ENCODE measurements at regions not wholly inside any gene's neighbourhood (a gene's known extent, or its start where the extent isn't known, plus 50 kb on each side); places are given as distances from the start of the nearest gene placed in this dataset.

- no peaks in the 10 kb centered on the region for H3K9me3 ChIP-seq (ENCODE audit: control extremely low read depth in 1 of 5, control insufficient read depth in 4 of 5, insufficient read depth in 2 of 5, low read depth in 1 of 5, low read length in 4 of 5)
- WGBS (ENCODE audit: insufficient coverage) = 93% methylated on average over 3 of the region's 8 CpGs
- DNase-seq = no peak
- H3K27me3 ChIP-seq (replicated peaks in 2 of 5; ENCODE audit: control insufficient read depth in 4 of 5, insufficient read depth in 5 of 5, low read length in 4 of 5) = peaks cover 0 to 4% (median 0%) of the 10 kb centered on the region in 5 experiments
- H3K27ac ChIP-seq (ENCODE audit: insufficient read depth in 1 of 2, low read depth in 1 of 2, low read length in 2 of 2, poor library complexity in 1 of 2, severe bottlenecking in 2 of 2) = no peak overlapping the region
- no peaks in the 10 kb centered on the region for H3K4me1 ChIP-seq (ENCODE audit: control extremely low read depth in 1 of 4, control insufficient read depth in 4 of 4, insufficient read depth in 4 of 4, low read length in 3 of 4)
- no peaks in the 10 kb centered on the region for H3K36me3 ChIP-seq (ENCODE audit: control insufficient read depth in 4 of 4, insufficient read depth in 4 of 4, low read length in 3 of 4)
- POLR2A ChIA-PET = no interaction called here
- H3K4me3 ChIP-seq (ENCODE audit: control insufficient read depth in 1 of 7, extremely low read depth in 1 of 7, insufficient read depth in 4 of 7, low read depth in 2 of 7, low read length in 6 of 7) = no peak overlapping the region
- CTCF ChIA-PET = no interaction called here
Measured at GRCh38 chr20:60888771-60889170, 363.3 kb upstream of the CDH4 start.

- ChIA-PET POLR2A (no interaction called here), CTCF (no interaction called here)
- H3K27ac ChIP-seq (ENCODE audit: insufficient read depth in 1 of 2, low read depth in 1 of 2, low read length in 2 of 2, poor library complexity in 1 of 2, severe bottlenecking in 2 of 2) = no peak overlapping the region
- H3K9me3 ChIP-seq (ENCODE audit: control extremely low read depth in 1 of 5, control insufficient read depth in 4 of 5, insufficient read depth in 2 of 5, low read depth in 1 of 5, low read length in 4 of 5) = no peaks in the 10 kb centered on the region
- H3K4me1 ChIP-seq (ENCODE audit: control extremely low read depth in 1 of 4, control insufficient read depth in 4 of 4, insufficient read depth in 4 of 4, low read length in 3 of 4) = no peaks in the 10 kb centered on the region
- no peak for DNase-seq
- no peaks in the 10 kb centered on the region for H3K36me3 ChIP-seq (ENCODE audit: control insufficient read depth in 4 of 4, insufficient read depth in 4 of 4, low read length in 3 of 4)
- H3K4me3 ChIP-seq (ENCODE audit: control insufficient read depth in 1 of 7, extremely low read depth in 1 of 7, insufficient read depth in 4 of 7, low read depth in 2 of 7, low read length in 6 of 7) = no peak overlapping the region
- WGBS (ENCODE audit: insufficient coverage) = 94% methylated on average over 2 of the region's 3 CpGs
- peaks cover 0 to 2% (median 0%) of the 10 kb centered on the region in 5 experiments for H3K27me3 ChIP-seq (replicated peaks in 2 of 5; ENCODE audit: control insufficient read depth in 4 of 5, insufficient read depth in 5 of 5, low read length in 4 of 5)
Measured at GRCh38 chr20:60892095-60892813, 359.8 kb upstream of the CDH4 start.

GRCh38 chr20:60894091-60894490, 358.0 kb upstream of the CDH4 start:
- Histone ChIP-seq H3K36me3 (ENCODE audit: control insufficient read depth in 4 of 4, insufficient read depth in 4 of 4, low read length in 3 of 4) (no peaks in the 10 kb centered on the region), H3K4me3 (ENCODE audit: control insufficient read depth in 1 of 7, extremely low read depth in 1 of 7, insufficient read depth in 4 of 7, low read depth in 2 of 7, low read length in 6 of 7) (no peak overlapping the region), H3K4me1 (ENCODE audit: control extremely low read depth in 1 of 4, control insufficient read depth in 4 of 4, insufficient read depth in 4 of 4, low read length in 3 of 4) (no peaks in the 10 kb centered on the region), H3K9me3 (ENCODE audit: control extremely low read depth in 1 of 5, control insufficient read depth in 4 of 5, insufficient read depth in 2 of 5, low read depth in 1 of 5, low read length in 4 of 5) (no peaks in the 10 kb centered on the region), H3K27me3 (replicated peaks in 2 of 5; ENCODE audit: control insufficient read depth in 4 of 5, insufficient read depth in 5 of 5, low read length in 4 of 5) (no peaks in the 10 kb centered on the region), H3K27ac (ENCODE audit: insufficient read depth in 1 of 2, low read depth in 1 of 2, low read length in 2 of 2, poor library complexity in 1 of 2, severe bottlenecking in 2 of 2) (no peak overlapping the region)
- ChIA-PET CTCF (interaction anchor here (1.1 kb wide), 1 partner anchor 42 kb away, joined by 4 read pairs; no protein-coding TSS in a partner anchor), POLR2A (no interaction called here)
- WGBS (ENCODE audit: insufficient coverage) = 100% methylated on average over 4 of the region's 5 CpGs
- DNase-seq = no peak

- ChIA-PET CTCF (no interaction called here), POLR2A (no interaction called here)
- no peak for DNase-seq
- Histone ChIP-seq H3K27me3 (replicated peaks in 2 of 5; ENCODE audit: control insufficient read depth in 4 of 5, insufficient read depth in 5 of 5, low read length in 4 of 5) (no peaks in the 10 kb centered on the region), H3K4me1 (ENCODE audit: control extremely low read depth in 1 of 4, control insufficient read depth in 4 of 4, insufficient read depth in 4 of 4, low read length in 3 of 4) (no peaks in the 10 kb centered on the region), H3K4me3 (ENCODE audit: control insufficient read depth in 1 of 7, extremely low read depth in 1 of 7, insufficient read depth in 4 of 7, low read depth in 2 of 7, low read length in 6 of 7) (no peak overlapping the region), H3K27ac (ENCODE audit: insufficient read depth in 1 of 2, low read depth in 1 of 2, low read length in 2 of 2, poor library complexity in 1 of 2, severe bottlenecking in 2 of 2) (no peak overlapping the region), H3K36me3 (ENCODE audit: control insufficient read depth in 4 of 4, insufficient read depth in 4 of 4, low read length in 3 of 4) (no peaks in the 10 kb centered on the region), H3K9me3 (ENCODE audit: control extremely low read depth in 1 of 5, control insufficient read depth in 4 of 5, insufficient read depth in 2 of 5, low read depth in 1 of 5, low read length in 4 of 5) (no peaks in the 10 kb centered on the region)
- 88% methylated on average over 5 of the region's 5 CpGs for WGBS (ENCODE audit: insufficient coverage)
Measured at GRCh38 chr20:60895363-60896079, 356.5 kb upstream of the CDH4 start.

- Histone ChIP-seq H3K4me3 (ENCODE audit: control insufficient read depth in 1 of 7, extremely low read depth in 1 of 7, insufficient read depth in 4 of 7, low read depth in 2 of 7, low read length in 6 of 7) (no peak overlapping the region), H3K9me3 (ENCODE audit: control extremely low read depth in 1 of 5, control insufficient read depth in 4 of 5, insufficient read depth in 2 of 5, low read depth in 1 of 5, low read length in 4 of 5) (peaks cover 0 to 13% (median 0%) of the 10 kb centered on the region in 5 experiments), H3K4me1 (ENCODE audit: control extremely low read depth in 1 of 4, control insufficient read depth in 4 of 4, insufficient read depth in 4 of 4, low read length in 3 of 4) (no peaks in the 10 kb centered on the region), H3K27me3 (replicated peaks in 2 of 5; ENCODE audit: control insufficient read depth in 4 of 5, insufficient read depth in 5 of 5, low read length in 4 of 5) (peaks cover 0 to 3% (median 0%) of the 10 kb centered on the region in 5 experiments), H3K36me3 (ENCODE audit: control insufficient read depth in 4 of 4, insufficient read depth in 4 of 4, low read length in 3 of 4) (no peaks in the 10 kb centered on the region), H3K27ac (ENCODE audit: insufficient read depth in 1 of 2, low read depth in 1 of 2, low read length in 2 of 2, poor library complexity in 1 of 2, severe bottlenecking in 2 of 2) (no peak overlapping the region)
- 49% methylated on average over 2 of the region's 2 CpGs for WGBS (ENCODE audit: insufficient coverage)
- ChIA-PET CTCF (no interaction called here), POLR2A (no interaction called here)
- no peak for DNase-seq
Measured at GRCh38 chr20:60897976-60898375, 354.1 kb upstream of the CDH4 start.

GRCh38 chr20:60899320-60899719, 352.7 kb upstream of the CDH4 start:
- CTCF ChIA-PET = no interaction called here
- WGBS (ENCODE audit: insufficient coverage) = 78% methylated on average over 2 of the region's 2 CpGs
- no peak for DNase-seq
- H3K4me1 ChIP-seq (ENCODE audit: control extremely low read depth in 1 of 4, control insufficient read depth in 4 of 4, insufficient read depth in 4 of 4, low read length in 3 of 4) = no peaks in the 10 kb centered on the region
- no peaks in the 10 kb centered on the region for H3K36me3 ChIP-seq (ENCODE audit: control insufficient read depth in 4 of 4, insufficient read depth in 4 of 4, low read length in 3 of 4)
- no peak overlapping the region for H3K27ac ChIP-seq (ENCODE audit: insufficient read depth in 1 of 2, low read depth in 1 of 2, low read length in 2 of 2, poor library complexity in 1 of 2, severe bottlenecking in 2 of 2)
- POLR2A ChIA-PET = no interaction called here
- H3K9me3 ChIP-seq (ENCODE audit: control extremely low read depth in 1 of 5, control insufficient read depth in 4 of 5, insufficient read depth in 2 of 5, low read depth in 1 of 5, low read length in 4 of 5) = peaks cover 0 to 13% (median 0%) of the 10 kb centered on the region in 5 experiments
- H3K4me3 ChIP-seq (ENCODE audit: control insufficient read depth in 1 of 7, extremely low read depth in 1 of 7, insufficient read depth in 4 of 7, low read depth in 2 of 7, low read length in 6 of 7) = no peak overlapping the region
- H3K27me3 ChIP-seq (replicated peaks in 2 of 5; ENCODE audit: control insufficient read depth in 4 of 5, insufficient read depth in 5 of 5, low read length in 4 of 5) = peaks cover 0 to 3% (median 0%) of the 10 kb centered on the region in 5 experiments

DNA sequence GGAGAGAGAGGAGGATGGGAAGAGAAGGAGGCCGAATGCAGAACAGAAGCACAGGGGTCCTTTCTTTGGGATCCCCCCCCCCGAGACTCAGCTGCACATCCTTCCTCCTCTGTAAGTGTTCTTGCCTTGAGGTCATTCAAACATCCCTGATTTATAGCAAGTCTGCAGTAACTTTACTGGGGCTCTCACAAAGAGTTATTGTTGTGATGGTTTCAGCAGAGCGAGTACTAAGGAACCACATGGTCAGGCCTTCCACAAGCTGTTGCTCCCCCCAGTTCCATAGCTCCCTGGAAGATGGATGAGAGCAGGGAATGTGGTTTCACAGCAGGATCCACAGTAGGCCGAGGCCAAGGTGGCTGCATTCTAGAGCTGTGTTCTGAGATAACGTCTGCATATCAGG, 351.4 kb upstream of the CDH4 start:
- Histone ChIP-seq H3K27ac (ENCODE audit: insufficient read depth in 1 of 2, low read depth in 1 of 2, low read length in 2 of 2, poor library complexity in 1 of 2, severe bottlenecking in 2 of 2) (no peak overlapping the region), H3K4me3 (ENCODE audit: control insufficient read depth in 1 of 7, extremely low read depth in 1 of 7, insufficient read depth in 4 of 7, low read depth in 2 of 7, low read length in 6 of 7) (no peak overlapping the region), H3K4me1 (ENCODE audit: control extremely low read depth in 1 of 4, control insufficient read depth in 4 of 4, insufficient read depth in 4 of 4, low read length in 3 of 4) (no peaks in the 10 kb centered on the region), H3K9me3 (ENCODE audit: control extremely low read depth in 1 of 5, control insufficient read depth in 4 of 5, insufficient read depth in 2 of 5, low read depth in 1 of 5, low read length in 4 of 5) (peaks cover 0 to 13% (median 0%) of the 10 kb centered on the region in 5 experiments), H3K27me3 (replicated peaks in 2 of 5; ENCODE audit: control insufficient read depth in 4 of 5, insufficient read depth in 5 of 5, low read length in 4 of 5) (peaks cover 0 to 3% (median 0%) of the 10 kb centered on the region in 5 experiments), H3K36me3 (ENCODE audit: control insufficient read depth in 4 of 4, insufficient read depth in 4 of 4, low read length in 3 of 4) (no peaks in the 10 kb centered on the region)
- DNase-seq = no peak
- WGBS (ENCODE audit: insufficient coverage) = 51% methylated on average over 5 of the region's 5 CpGs
- ChIA-PET POLR2A (no interaction called here), CTCF (no interaction called here)

All from common myeloid progenitor, CD34-positive (primary cell).